Fibroblast of lung (primary cell): ENCODE measurements at regions not wholly inside any gene's neighbourhood (a gene's known extent, or its start where the extent isn't known, plus 50 kb on each side); places are given as distances from the start of the nearest gene placed in this dataset.

Experiments
- CTCF ChIP-seq, 2 donors: IDR thresholded peaks in 1 of 2; conservative IDR thresholded peaks in 1 of 2; 1 replicate in 1 of 2; 2 replicates in 1 of 2; pipeline ENCODE4 v1.5.1; 2011 to 2012; ENCODE audit warnings: low read length in 2 of 2, control low read depth in 1 of 2, inconsistent platforms in 1 of 2, low read depth in 1 of 2, mild to moderate bottlenecking in 1 of 2
- EZH2 ChIP-seq: IDR thresholded peaks from 2 replicates; pipeline ENCODE4 v1.5.1; 2012; ENCODE audit warnings: low read length, control low read depth, mild to moderate bottlenecking; ENCODE audit errors: missing control alignments

GRCh38 chr12:126042286-126042685 lies 977.1 kb downstream of the AACS start:
- no peak for TF ChIP-seq CTCF (conservative IDR thresholded peaks at IDR 0.05 in 1 of 2, IDR thresholded peaks at IDR 0.05 in 1 of 2; ENCODE audit: low read depth in 1 of 2, low read length in 2 of 2)
- no peak for TF ChIP-seq EZH2
